Psoas muscle (tissue), 7 donors: ENCODE measurements at regions not wholly inside any gene's neighbourhood (a gene's known extent, or its start where the extent isn't known, plus 50 kb on each side); places are given as distances from the start of the nearest gene placed in this dataset.

ENCODE experiments used
- ATAC-seq, 4 donors: fragments of 200-7000 bp; cut with Tn5 transposase; one replicate each; pipeline ENCODE4 v1.9.1; 2020; ENCODE audit warnings: moderate library complexity in 3 of 4, mild to moderate bottlenecking in 2 of 4
- DNase-seq, 2 donors: peaks; one replicate each; pipeline ENCODE4 v3.0.0-alpha.2; 2020
- H3K27ac ChIP-seq: fragments of 200-600 bp; one replicate; pipeline ENCODE4 v1.8.0; 2022
- H3K27me3 ChIP-seq, 3 donors: fragments of 200-600 bp in 1 of 3; one replicate each; pipeline versions ENCODE4 v1.6.1 to v1.8.0; 2013 to 2022; ENCODE audit warnings: low read length in 2 of 3, mild to moderate bottlenecking in 2 of 3, moderate library complexity in 1 of 3; ENCODE audit not compliant: insufficient read depth in 3 of 3
- H3K36me3 ChIP-seq, 2 donors: fragments of 200-600 bp in 1 of 2; one replicate each; pipeline versions ENCODE4 v1.6.1 to v1.8.0; 2013 to 2022; ENCODE audit warnings: low read depth in 1 of 2, mild to moderate bottlenecking in 1 of 2, moderate library complexity in 1 of 2; ENCODE audit not compliant: insufficient read depth in 1 of 2
- H3K4me1 ChIP-seq: fragments of 200-600 bp; one replicate; pipeline ENCODE4 v1.8.0; 2022
- H3K4me3 ChIP-seq: fragments of 200-600 bp; one replicate; pipeline ENCODE4 v1.8.0; 2022; ENCODE audit warnings: mild to moderate bottlenecking
- H3K9me3 ChIP-seq: fragments of 200-600 bp; one replicate; pipeline ENCODE4 v1.8.0; 2022
- WGBS, 3 donors: extraction: QIAGEN DNeasy Blood & Tissue Kit; methylation state at CpG; one replicate each; pipeline versions ENCODE4 v1.1.6 to v1.1.7; 2013; 5-methylcytosine and 5-hydroxymethylcytosine counted together
- intact Hi-C, 2 donors: fragments of 100-400 bp; cut with DNase I; formaldehyde crosslinking; loops; one replicate each; pipeline versions ENCODE4 v1.11.0 to v1.14.2; 2022
- TF ChIP-seq, protein P1 (sequence below): fragments of 200-600 bp; IDR thresholded peaks from one replicate; pipeline ENCODE4 v1.8.0; 2022; ENCODE audit warnings: antibody characterized with exemption
- donor health status: healthy with polysubstance abuse.
- donor health status: DM: no; HTN: no; CAD: no; lungs with moderate emphysema.
- donor health status: Bipolar disorder and iron deficiency.
- donor health status: healthy.
- donor health status: DM: yes; HTN: yes; CAD: no.
- donor health status: DM: no; HTN: no; CAD: no.
- donor health status: DM: yes; HTN: yes; CAD: no.

DNA sequence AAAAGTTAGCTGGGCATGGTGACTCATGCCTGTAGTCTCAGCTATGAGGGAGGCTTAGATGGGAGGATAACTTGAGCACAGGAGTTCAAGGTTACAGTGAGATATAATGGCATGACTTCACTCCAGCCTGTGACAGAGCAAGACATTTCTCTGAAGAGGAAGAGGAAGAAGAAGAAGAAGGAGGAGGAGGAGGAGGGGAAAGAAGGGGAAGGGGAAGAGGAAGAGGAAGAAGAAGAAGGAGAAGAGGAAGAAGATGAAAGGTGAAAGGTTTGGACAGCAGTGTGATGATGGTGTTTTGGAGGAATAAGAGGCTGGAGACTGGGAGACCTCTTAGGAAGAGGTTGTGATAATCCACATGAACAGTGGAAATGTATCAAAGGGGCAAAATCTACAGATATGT is 410.7 kb upstream of the JAG1 start:
- intact Hi-C loops, result no loop called here
- no peak for ATAC-seq
- no peak for DNase-seq
- Histone ChIP-seq H3K4me3 (no peak overlapping the region), H3K27ac (no peak overlapping the region), H3K4me1 (no peaks in the 10 kb centered on the region), H3K9me3 (no peaks in the 10 kb centered on the region), H3K36me3 (no peaks in the 10 kb centered on the region), H3K27me3 (no peaks in the 10 kb centered on the region)
- TF ChIP-seq, protein P1, sequence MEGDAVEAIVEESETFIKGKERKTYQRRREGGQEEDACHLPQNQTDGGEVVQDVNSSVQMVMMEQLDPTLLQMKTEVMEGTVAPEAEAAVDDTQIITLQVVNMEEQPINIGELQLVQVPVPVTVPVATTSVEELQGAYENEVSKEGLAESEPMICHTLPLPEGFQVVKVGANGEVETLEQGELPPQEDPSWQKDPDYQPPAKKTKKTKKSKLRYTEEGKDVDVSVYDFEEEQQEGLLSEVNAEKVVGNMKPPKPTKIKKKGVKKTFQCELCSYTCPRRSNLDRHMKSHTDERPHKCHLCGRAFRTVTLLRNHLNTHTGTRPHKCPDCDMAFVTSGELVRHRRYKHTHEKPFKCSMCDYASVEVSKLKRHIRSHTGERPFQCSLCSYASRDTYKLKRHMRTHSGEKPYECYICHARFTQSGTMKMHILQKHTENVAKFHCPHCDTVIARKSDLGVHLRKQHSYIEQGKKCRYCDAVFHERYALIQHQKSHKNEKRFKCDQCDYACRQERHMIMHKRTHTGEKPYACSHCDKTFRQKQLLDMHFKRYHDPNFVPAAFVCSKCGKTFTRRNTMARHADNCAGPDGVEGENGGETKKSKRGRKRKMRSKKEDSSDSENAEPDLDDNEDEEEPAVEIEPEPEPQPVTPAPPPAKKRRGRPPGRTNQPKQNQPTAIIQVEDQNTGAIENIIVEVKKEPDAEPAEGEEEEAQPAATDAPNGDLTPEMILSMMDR, result no peak

DNA sequence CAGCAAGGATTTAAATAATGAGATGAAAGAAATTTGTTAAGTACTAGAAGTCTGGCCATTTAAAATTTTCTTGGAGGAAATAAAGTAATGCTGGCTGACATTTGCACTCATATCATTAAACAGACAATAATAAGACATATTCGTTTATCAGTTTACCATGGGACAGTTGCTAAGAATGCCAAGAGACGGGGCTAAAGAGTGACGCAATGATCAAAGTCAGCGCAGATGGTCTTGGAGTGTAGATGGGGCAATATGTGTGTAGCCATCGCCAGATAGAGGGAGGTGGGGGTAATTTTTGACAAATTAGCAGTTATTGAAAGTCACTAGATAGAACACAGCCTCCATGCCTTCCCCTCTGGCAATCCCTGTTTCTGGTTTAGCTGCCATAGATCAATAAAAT is 413.2 kb upstream of the JAG1 start:
- TF ChIP-seq, protein P1, result no peak
- ATAC-seq (no peak), DNase-seq (no peak)
- Histone ChIP-seq H3K4me1 (no peaks in the 10 kb centered on the region), H3K27ac (no peak overlapping the region), H3K27me3 (no peaks in the 10 kb centered on the region), H3K4me3 (no peak overlapping the region), H3K36me3 (no peaks in the 10 kb centered on the region), H3K9me3 (no peaks in the 10 kb centered on the region)
- WGBS, 3 donors, result 76 to 93% (median 84%) methylated on average over 5 of the region's 5 CpGs
- intact Hi-C loops, result no loop called here

GRCh38 chr20:11090751-11091150 is 417.0 kb upstream of the JAG1 start:
- intact Hi-C loops, result loop anchor here in 1 of 2 donors (10.0 kb wide), 2 partner anchors 184 to 416 kb away; partner anchors contain the start of gene JAG1

DNA sequence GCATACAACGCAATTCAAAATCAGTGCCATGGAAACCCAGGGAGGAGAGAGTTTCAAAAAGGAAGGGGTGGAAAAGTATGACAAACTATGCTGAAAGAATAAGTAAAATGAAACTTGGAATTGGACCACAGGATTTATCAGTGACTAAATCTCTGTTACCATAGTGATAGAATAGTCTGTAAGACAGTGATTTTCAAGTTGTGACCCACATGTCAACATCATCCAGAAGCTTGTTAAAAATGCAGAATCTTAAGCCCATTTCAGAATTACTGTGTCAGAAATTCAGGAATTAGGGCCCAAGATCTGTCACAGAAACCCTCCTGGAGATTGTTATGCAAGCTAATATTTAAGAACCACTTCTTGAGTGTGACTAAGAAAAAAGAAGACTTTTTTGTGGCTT is 417.7 kb upstream of the JAG1 start:
- TF ChIP-seq, protein P1, result no peak
- Histone ChIP-seq H3K4me3 (no peak overlapping the region), H3K27me3 (no peaks in the 10 kb centered on the region), H3K36me3 (no peaks in the 10 kb centered on the region), H3K27ac (no peak overlapping the region), H3K9me3 (no peaks in the 10 kb centered on the region), H3K4me1 (no peaks in the 10 kb centered on the region)
- DNase-seq, result no peak
- no peak for ATAC-seq
- WGBS, 3 donors, result 88 to 92% (median 88%) methylated on average over 1 of the region's 1 CpG
- intact Hi-C loops, result loop anchor here in 1 of 2 donors (10.0 kb wide), 2 partner anchors 183 to 417 kb away; partner anchors contain the start of gene JAG1

More at GRCh38 chr20:11090751-11091150, 417.0 kb upstream of the JAG1 start:
- WGBS, 3 donors, result 87 to 91% (median 90%) methylated on average over 1 of the region's 1 CpG
- ATAC-seq (no peak), DNase-seq (no peak)
- Histone ChIP-seq H3K4me1 (no peaks in the 10 kb centered on the region), H3K4me3 (no peak overlapping the region), H3K36me3 (no peaks in the 10 kb centered on the region), H3K9me3 (no peaks in the 10 kb centered on the region), H3K27me3 (no peaks in the 10 kb centered on the region), H3K27ac (no peak overlapping the region)
- TF ChIP-seq, protein P1, result no peak

GRCh38 chr20:11092151-11092550 is 418.4 kb upstream of the JAG1 start:
- intact Hi-C loops, result loop anchor here in 1 of 2 donors (10.0 kb wide), 2 partner anchors 183 to 417 kb away; partner anchors contain the start of gene JAG1
- Histone ChIP-seq H3K9me3 (no peaks in the 10 kb centered on the region), H3K27ac (no peak overlapping the region), H3K4me3 (no peak overlapping the region), H3K27me3 (no peaks in the 10 kb centered on the region), H3K36me3 (no peaks in the 10 kb centered on the region), H3K4me1 (no peaks in the 10 kb centered on the region)
- 98% methylated on average over 1 of the region's 1 CpG for WGBS, 3 donors
- TF ChIP-seq, protein P1, result no peak
- no peak for ATAC-seq
- DNase-seq, result no peak
